ENCODE measurements at regions not wholly inside any gene's neighbourhood (a gene's known extent, or its start where the extent isn't known, plus 50 kb on each side); places are given as distances from the start of the nearest gene placed in this dataset.

GRCh38 chr12:22991250-22991844 lies 366.4 kb downstream of the ETNK1 start:
- no peak for DNase-seq (ENCODE audit: low spot score)

GRCh38 chr12:22993609-22994315 lies 368.8 kb downstream of the ETNK1 start:
- no peak for DNase-seq (ENCODE audit: low spot score)

- no peak for DNase-seq (ENCODE audit: low spot score)
These were observed 369.3 kb downstream of the ETNK1 start for GRCh38 chr12:22994316-22994675.

- DNase-seq (ENCODE audit: low spot score): no peak
These were observed 376.5 kb downstream of the ETNK1 start for GRCh38 chr12:23001487-23001886.

- no peak for DNase-seq (ENCODE audit: low spot score)
These were observed 377.4 kb downstream of the ETNK1 start for GRCh38 chr12:23002381-23002780.

GRCh38 chr12:23004473-23005020 lies 379.6 kb downstream of the ETNK1 start:
- DNase-seq (ENCODE audit: low spot score): no peak

GRCh38 chr12:23005387-23005786 lies 380.4 kb downstream of the ETNK1 start:
- no peak for DNase-seq (ENCODE audit: low spot score)

GRCh38 chr12:23006413-23006812 lies 381.4 kb downstream of the ETNK1 start:
- DNase-seq (ENCODE audit: low spot score): no peak

GRCh38 chr12:23008623-23009022 lies 383.7 kb downstream of the ETNK1 start:
- no peak for DNase-seq (ENCODE audit: low spot score)

GRCh38 chr12:23014749-23015148 lies 389.8 kb downstream of the ETNK1 start:
- no peak for DNase-seq (ENCODE audit: low spot score)

- DNase-seq (ENCODE audit: low spot score): no peak
These were observed 400.5 kb downstream of the ETNK1 start for GRCh38 chr12:23025372-23026016.

GRCh38 chr12:23028158-23028802 lies 403.3 kb downstream of the ETNK1 start:
- DNase-seq (ENCODE audit: low spot score): no peak

GRCh38 chr12:23029185-23029584 lies 404.2 kb downstream of the ETNK1 start:
- no peak for DNase-seq (ENCODE audit: low spot score)

- no peak for DNase-seq (ENCODE audit: low spot score)
These were observed 414.9 kb downstream of the ETNK1 start for GRCh38 chr12:23039834-23040233.

- no peak for DNase-seq (ENCODE audit: low spot score)
These were observed 416.8 kb downstream of the ETNK1 start for GRCh38 chr12:23041774-23042173.

- DNase-seq (ENCODE audit: low spot score): no peak
These were observed 418.7 kb downstream of the ETNK1 start for GRCh38 chr12:23043646-23044045.

- no peak for DNase-seq (ENCODE audit: low spot score)
These were observed 424.2 kb downstream of the ETNK1 start for GRCh38 chr12:23049180-23049579.

- DNase-seq (ENCODE audit: low spot score): no peak
These were observed 430.0 kb downstream of the ETNK1 start for GRCh38 chr12:23055004-23055403.

- DNase-seq (ENCODE audit: low spot score): no peak
These were observed 432.6 kb downstream of the ETNK1 start for GRCh38 chr12:23057571-23057970.

GRCh38 chr12:23060161-23060560 lies 435.2 kb downstream of the ETNK1 start:
- DNase-seq (ENCODE audit: low spot score): no peak

GRCh38 chr12:23063206-23063605 lies 438.2 kb downstream of the ETNK1 start:
- no peak for DNase-seq (ENCODE audit: low spot score)

- no peak for DNase-seq (ENCODE audit: low spot score)
These were observed 441.1 kb downstream of the ETNK1 start for GRCh38 chr12:23066095-23066494.

- no peak for DNase-seq (ENCODE audit: low spot score)
These were observed 458.3 kb downstream of the ETNK1 start for GRCh38 chr12:23083267-23083666.

Measured in AG20443 (cell line).